ENCODE measurements at regions not wholly inside any gene's neighbourhood (a gene's known extent, or its start where the extent isn't known, plus 50 kb on each side); places are given as distances from the start of the nearest gene placed in this dataset.

DNA sequence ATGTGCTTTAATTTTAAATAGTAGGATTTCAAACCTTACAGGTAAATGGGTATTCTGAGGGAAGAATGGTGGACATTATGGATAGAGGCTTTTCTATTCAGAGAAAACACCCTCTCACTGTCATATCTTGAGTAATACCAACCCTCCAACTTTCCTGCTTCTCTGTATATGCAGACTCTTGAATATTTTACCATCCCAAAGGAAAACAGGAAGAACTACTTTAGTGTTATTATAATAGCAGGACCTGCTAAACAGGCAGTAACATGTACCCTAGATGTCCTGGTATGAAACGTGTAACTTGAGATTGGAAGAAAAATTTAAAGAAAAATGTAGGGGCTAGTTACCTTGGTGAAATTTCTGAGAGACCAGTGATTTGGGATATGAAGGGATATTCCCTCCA is 82.9 kb upstream of the TRHDE start:
- H3K18ac ChIP-seq (ENCODE audit: extremely low read depth, low read length), result no peak overlapping the region
- CTCF ChIA-PET (ENCODE audit: partially characterized antibody), result no interaction called here
- H3K4me1 ChIP-seq (replicated peaks in 1 of 4; ENCODE audit: control insufficient read depth in 3 of 4, insufficient read depth in 4 of 4, low read length in 3 of 4), result peaks cover 0 to 9% (median 0%) of the 10 kb centered on the region in 4 experiments; a peak in 1 of 7 replicates
- POLR2A ChIA-PET (ENCODE audit: partially characterized antibody), result no interaction called here
- no peak overlapping the region for H3K4me2 ChIP-seq (ENCODE audit: insufficient read depth in 1 of 2, low read depth in 2 of 2, low read length in 2 of 2)
- H3K27ac ChIP-seq (ENCODE audit: low read depth, low read length), result no peak overlapping the region
- no peak overlapping the region for H3K9ac ChIP-seq (replicated peaks in 1 of 4; ENCODE audit: extremely low read depth in 1 of 4, low read depth in 3 of 4, low read length in 3 of 4)
- H2BK120ac ChIP-seq (replicated peaks; ENCODE audit: low read depth, low read length), result no peak overlapping the region
- H3K23ac ChIP-seq (ENCODE audit: insufficient read length), result no peak overlapping the region
- H2AFZ ChIP-seq (ENCODE audit: low read length), result no peak overlapping the region
- no peaks in the 10 kb centered on the region for H3K23me2 ChIP-seq (ENCODE audit: low read depth, low read length)
- WGBS, 2 experiments (ENCODE audit: extremely low coverage in 1 of 2, insufficient coverage in 1 of 2, insufficient read length in 1 of 2, insufficient replicate concordance in 2 of 2, low coverage in 1 of 2, low lambda C conversion rate in 2 of 2, missing lambda C conversion rate in 1 of 2), result 88% methylated on average over 1 of the region's 1 CpG; no CpG with 5 or more reads in 1 of the 2 experiments
- no peak overlapping the region for H2BK15ac ChIP-seq (ENCODE audit: low read length)
- no peak for DNase-seq (ENCODE audit: low read depth in 1 of 2, low spot score in 2 of 2)
- H3K27me3 ChIP-seq (replicated peaks in 1 of 4; ENCODE audit: control insufficient read depth in 3 of 4, extremely low read depth in 1 of 4, insufficient read depth in 3 of 4, low read length in 3 of 4), result no peaks in the 10 kb centered on the region
- FAIRE-seq, result no peak
- H4K91ac ChIP-seq (replicated peaks; ENCODE audit: insufficient read length, low read length), result no peak overlapping the region
- no peak overlapping the region for H3K4ac ChIP-seq (replicated peaks; ENCODE audit: insufficient read length, low read depth, low read length)
- no peaks in the 10 kb centered on the region for H3K9me3 ChIP-seq (ENCODE audit: insufficient read depth in 2 of 2, low read depth in 1 of 2, low read length in 1 of 2)
- H4K20me1 ChIP-seq (replicated peaks in 1 of 2; ENCODE audit: control insufficient read depth in 1 of 2, insufficient read depth in 2 of 2, low read length in 2 of 2), result no peaks in the 10 kb centered on the region
- H2BK12ac ChIP-seq (ENCODE audit: low read depth, low read length), result no peak overlapping the region
- no peak overlapping the region for H4K8ac ChIP-seq (ENCODE audit: extremely low read depth, insufficient read depth, low read length)
- no peak overlapping the region for H4K5ac ChIP-seq (ENCODE audit: insufficient read length, low read depth, low read length)
- H3K79me1 ChIP-seq (ENCODE audit: low read depth, low read length), result no peaks in the 10 kb centered on the region
- H2BK5ac ChIP-seq (ENCODE audit: low read depth, low read length), result no peak overlapping the region
- H3K14ac ChIP-seq (ENCODE audit: insufficient read length), result no peak overlapping the region
- no peak overlapping the region for H3K4me3 ChIP-seq (ENCODE audit: extremely low read depth in 1 of 4, insufficient read depth in 2 of 4, low read depth in 3 of 4, low read length in 4 of 4)
- no peak overlapping the region for H3K56ac ChIP-seq (replicated peaks; ENCODE audit: insufficient read length, low read depth, low read length)
- H2BK20ac ChIP-seq (ENCODE audit: low read length), result no peak overlapping the region
- no peak overlapping the region for H2AK5ac ChIP-seq (ENCODE audit: low read depth, low read length)
- no peaks in the 10 kb centered on the region for H3K36me3 ChIP-seq (ENCODE audit: control insufficient read depth in 2 of 4, insufficient read depth in 4 of 4, low read length in 3 of 4)
- H3K79me2 ChIP-seq (ENCODE audit: control insufficient read depth in 1 of 2, insufficient read depth in 2 of 2, low read length in 2 of 2), result no peaks in the 10 kb centered on the region
- no peak for TF ChIP-seq SAP30 (IDR thresholded peaks at IDR 0.05; ENCODE audit: insufficient read depth, insufficient replicate concordance, low read length)
- no peak for TF ChIP-seq CBX8 (IDR thresholded peaks at IDR 0.05; ENCODE audit: borderline replicate concordance, low read depth, low read length)
- no peak for TF ChIP-seq NANOG (IDR thresholded peaks at IDR 0.05; ENCODE audit: insufficient read depth, low read depth, low read length, poor library complexity, severe bottlenecking)
- no peak for TF ChIP-seq SRF (IDR thresholded peaks at IDR 0.05; ENCODE audit: low read depth, low read length)
- TF ChIP-seq SIN3A (conservative IDR thresholded peaks at IDR 0.05 in 1 of 2, IDR thresholded peaks at IDR 0.05 in 1 of 2; ENCODE audit: low read depth in 1 of 2, low read length in 2 of 2), result no peak
- no peak for TF ChIP-seq ZNF274 (IDR thresholded peaks at IDR 0.05; ENCODE audit: borderline replicate concordance, extremely low read depth, low read length)
- no peak for TF ChIP-seq JUN (IDR thresholded peaks at IDR 0.05; ENCODE audit: low read depth, low read length)
- TF ChIP-seq RXRA (IDR thresholded peaks at IDR 0.05; ENCODE audit: insufficient read depth, low read depth, low read length), result no peak
- TF ChIP-seq MAFK (IDR thresholded peaks at IDR 0.05; ENCODE audit: low read depth, low read length), result no peak
- TF ChIP-seq GABPA (IDR thresholded peaks at IDR 0.05; ENCODE audit: borderline replicate concordance, insufficient read depth, low read length), result no peak
- no peak for TF ChIP-seq SUZ12 (IDR thresholded peaks at IDR 0.05; ENCODE audit: low read length)
- TF ChIP-seq, protein P1, sequence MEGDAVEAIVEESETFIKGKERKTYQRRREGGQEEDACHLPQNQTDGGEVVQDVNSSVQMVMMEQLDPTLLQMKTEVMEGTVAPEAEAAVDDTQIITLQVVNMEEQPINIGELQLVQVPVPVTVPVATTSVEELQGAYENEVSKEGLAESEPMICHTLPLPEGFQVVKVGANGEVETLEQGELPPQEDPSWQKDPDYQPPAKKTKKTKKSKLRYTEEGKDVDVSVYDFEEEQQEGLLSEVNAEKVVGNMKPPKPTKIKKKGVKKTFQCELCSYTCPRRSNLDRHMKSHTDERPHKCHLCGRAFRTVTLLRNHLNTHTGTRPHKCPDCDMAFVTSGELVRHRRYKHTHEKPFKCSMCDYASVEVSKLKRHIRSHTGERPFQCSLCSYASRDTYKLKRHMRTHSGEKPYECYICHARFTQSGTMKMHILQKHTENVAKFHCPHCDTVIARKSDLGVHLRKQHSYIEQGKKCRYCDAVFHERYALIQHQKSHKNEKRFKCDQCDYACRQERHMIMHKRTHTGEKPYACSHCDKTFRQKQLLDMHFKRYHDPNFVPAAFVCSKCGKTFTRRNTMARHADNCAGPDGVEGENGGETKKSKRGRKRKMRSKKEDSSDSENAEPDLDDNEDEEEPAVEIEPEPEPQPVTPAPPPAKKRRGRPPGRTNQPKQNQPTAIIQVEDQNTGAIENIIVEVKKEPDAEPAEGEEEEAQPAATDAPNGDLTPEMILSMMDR (IDR thresholded peaks at IDR 0.05; ENCODE audit: control extremely low read depth in 1 of 3, insufficient read depth in 1 of 3, low read depth in 1 of 3, low read length in 3 of 3), result no peak

Data from H1 (cell line).